HG02884 (cell line): ENCODE measurements at regions not wholly inside any gene's neighbourhood (a gene's known extent, or its start where the extent isn't known, plus 50 kb on each side); places are given as distances from the start of the nearest gene placed in this dataset.
"Not testable (repeated sequence)": the region's sequence is repeated elsewhere in the genome, so short reads cannot be mapped to it uniquely, and the experiment has no call there.

Experiments
- ATAC-seq: cut with Tn5 transposase; IDR thresholded peaks from one replicate; pipeline ENCODE4 v1.9.1; 2021; ENCODE audit warnings: mild to moderate bottlenecking, moderate library complexity; ENCODE audit not compliant: unreplicated experiment

- ATAC-seq, result no peak
Measured at GRCh38 chr19:31840371-31840770, 491.1 kb upstream of the TSHZ3 start.

- no peak for ATAC-seq
Measured at GRCh38 chr19:31841755-31842154, 492.5 kb upstream of the TSHZ3 start.

- no peak for ATAC-seq
Measured at GRCh38 chr19:31863122-31863521, 482.3 kb upstream of the ZNF507 start.

GRCh38 chr19:31874313-31874712 lies 471.1 kb upstream of the ZNF507 start:
- ATAC-seq, result no peak

- ATAC-seq, result no peak
Measured at GRCh38 chr19:31875591-31875990, 469.8 kb upstream of the ZNF507 start.

- ATAC-seq, result no peak
Measured at GRCh38 chr19:31880283-31880682, 465.1 kb upstream of the ZNF507 start.

- ATAC-seq, result no peak
Measured at GRCh38 chr19:31881988-31882387, 463.4 kb upstream of the ZNF507 start.

GRCh38 chr19:31882709-31883108 lies 462.7 kb upstream of the ZNF507 start:
- no peak for ATAC-seq

- no peak for ATAC-seq
Measured at GRCh38 chr19:31883296-31883990, 462.0 kb upstream of the ZNF507 start.

GRCh38 chr19:31885280-31885853 lies 460.0 kb upstream of the ZNF507 start:
- no peak for ATAC-seq

- ATAC-seq, result no peak
Measured at GRCh38 chr19:31890230-31890629, 455.2 kb upstream of the ZNF507 start.

GRCh38 chr19:31892060-31892459 lies 453.4 kb upstream of the ZNF507 start:
- no peak for ATAC-seq

GRCh38 chr19:31893491-31893890 lies 451.9 kb upstream of the ZNF507 start:
- not testable (repeated sequence) for ATAC-seq

- ATAC-seq, result no peak
Measured at GRCh38 chr19:31894451-31894850, 451.0 kb upstream of the ZNF507 start.

- ATAC-seq, result no peak
Measured at GRCh38 chr19:31897292-31897691, 448.1 kb upstream of the ZNF507 start.

GRCh38 chr19:31900991-31901390 lies 444.4 kb upstream of the ZNF507 start:
- no peak for ATAC-seq

GRCh38 chr19:31902821-31903220 lies 442.6 kb upstream of the ZNF507 start:
- no peak for ATAC-seq

- ATAC-seq, result no peak
Measured at GRCh38 chr19:31903979-31904378, 441.4 kb upstream of the ZNF507 start.

- no peak for ATAC-seq
Measured at GRCh38 chr19:31906111-31906871, 439.1 kb upstream of the ZNF507 start.

GRCh38 chr19:31907661-31908060 lies 437.7 kb upstream of the ZNF507 start:
- ATAC-seq, result no peak

- ATAC-seq, result no peak
Measured at GRCh38 chr19:31908080-31908479, 437.3 kb upstream of the ZNF507 start.
